K562 (cell line): ENCODE measurements at regions not wholly inside any gene's neighbourhood (a gene's known extent, or its start where the extent isn't known, plus 50 kb on each side); places are given as distances from the start of the nearest gene placed in this dataset.

ENCODE experiments used
- NBN ChIP-seq: fragments of 450-650 bp; IDR thresholded peaks from 2 replicates; pipeline ENCODE4 v1.6.1; 2016; ENCODE audit warnings: low read depth, mild to moderate bottlenecking
- NRF1 ChIP-seq, 2 experiments: fragments of 450-650 bp; IDR thresholded peaks in 1 of 2; conservative IDR thresholded peaks in 1 of 2; 2 replicates each; pipeline ENCODE4 v1.6.1; 2014; ENCODE audit warnings: mild to moderate bottlenecking in 2 of 2
- POLR2A ChIP-seq: fragments of 450-650 bp; conservative IDR thresholded peaks from 2 replicates; pipeline ENCODE4 v1.6.1; 2016
- SIN3A ChIP-seq, 2 experiments: fragments of 150-350 bp in 1 of 2; IDR thresholded peaks; 2 replicates each; pipeline ENCODE4 v1.6.1; 2011 to 2016; ENCODE audit warnings: borderline replicate concordance in 2 of 2, low read depth in 2 of 2, low read length in 2 of 2, mild to moderate bottlenecking in 2 of 2, moderate library complexity in 2 of 2; ENCODE audit not compliant: control insufficient read depth in 1 of 2
- SIX5 ChIP-seq, 2 experiments: IDR thresholded peaks; 2 replicates each; pipeline ENCODE4 v1.6.1; 2011; ENCODE audit warnings: low read length in 2 of 2, borderline replicate concordance in 1 of 2, low read depth in 1 of 2, mild to moderate bottlenecking in 1 of 2, moderate library complexity in 1 of 2; ENCODE audit not compliant: insufficient read depth in 1 of 2
- TF ChIP-seq, protein P1 (sequence below): sonication (generic); formaldehyde crosslinking; IDR thresholded peaks from 2 replicates; pipeline ENCODE4 v1.8.1; 2023; ENCODE audit warnings: missing genetic modification reagents, mild to moderate bottlenecking, borderline replicate concordance
- TF ChIP-seq, protein P2 (sequence below), 3 experiments: IDR thresholded peaks in 2 of 3; conservative IDR thresholded peaks in 1 of 3; 2 replicates each; pipeline ENCODE4 v1.5.1; 2011 to 2012; ENCODE audit warnings: low read length in 3 of 3, mild to moderate bottlenecking in 3 of 3, control low read depth in 2 of 3, improper control_type of control experiment in 1 of 3, inconsistent platforms in 1 of 3, low read depth in 1 of 3, mixed read lengths in 1 of 3, moderate library complexity in 1 of 3; ENCODE audit not compliant: insufficient read depth in 2 of 3
- TF ChIP-seq, protein P3 (sequence below): sonication (generic); formaldehyde crosslinking; IDR thresholded peaks from 2 replicates; pipeline ENCODE4 v1.8.1; 2023; ENCODE audit warnings: mild to moderate bottlenecking, missing genetic modification reagents

DNA sequence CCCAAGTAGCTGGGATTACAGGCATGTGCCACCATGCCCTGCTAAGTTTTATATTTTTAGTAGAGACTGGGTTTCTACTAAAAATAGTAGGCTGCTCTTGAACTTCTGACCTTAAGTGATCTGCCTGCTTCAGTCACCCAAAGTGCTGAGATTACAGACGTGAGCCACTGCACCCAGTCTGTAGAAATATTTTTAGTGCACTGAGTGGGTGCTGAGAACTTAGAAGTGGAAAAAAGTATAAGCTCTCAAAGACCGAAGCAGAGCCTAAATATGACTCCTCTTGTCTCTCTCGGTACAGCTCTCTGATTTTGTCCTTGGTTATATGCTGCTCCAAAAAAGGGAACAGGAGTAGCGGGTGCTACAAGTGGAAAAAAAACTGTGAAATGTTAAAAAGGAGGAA is 353.8 kb upstream of the IZUMO3 start:
- TF ChIP-seq NBN (no peak), SIN3A (IDR thresholded peaks at IDR 0.05; ENCODE audit: borderline replicate concordance in 2 of 2, control insufficient read depth in 1 of 2, low read depth in 2 of 2, low read length in 2 of 2) (no peak), POLR2A (no peak), SIX5 (IDR thresholded peaks at IDR 0.05; ENCODE audit: borderline replicate concordance in 1 of 2, insufficient read depth in 1 of 2, low read depth in 1 of 2, low read length in 2 of 2) (no peak), NRF1 (conservative IDR thresholded peaks at IDR 0.05 in 1 of 2, IDR thresholded peaks at IDR 0.05 in 1 of 2) (no peak)
- TF ChIP-seq, protein P1, sequence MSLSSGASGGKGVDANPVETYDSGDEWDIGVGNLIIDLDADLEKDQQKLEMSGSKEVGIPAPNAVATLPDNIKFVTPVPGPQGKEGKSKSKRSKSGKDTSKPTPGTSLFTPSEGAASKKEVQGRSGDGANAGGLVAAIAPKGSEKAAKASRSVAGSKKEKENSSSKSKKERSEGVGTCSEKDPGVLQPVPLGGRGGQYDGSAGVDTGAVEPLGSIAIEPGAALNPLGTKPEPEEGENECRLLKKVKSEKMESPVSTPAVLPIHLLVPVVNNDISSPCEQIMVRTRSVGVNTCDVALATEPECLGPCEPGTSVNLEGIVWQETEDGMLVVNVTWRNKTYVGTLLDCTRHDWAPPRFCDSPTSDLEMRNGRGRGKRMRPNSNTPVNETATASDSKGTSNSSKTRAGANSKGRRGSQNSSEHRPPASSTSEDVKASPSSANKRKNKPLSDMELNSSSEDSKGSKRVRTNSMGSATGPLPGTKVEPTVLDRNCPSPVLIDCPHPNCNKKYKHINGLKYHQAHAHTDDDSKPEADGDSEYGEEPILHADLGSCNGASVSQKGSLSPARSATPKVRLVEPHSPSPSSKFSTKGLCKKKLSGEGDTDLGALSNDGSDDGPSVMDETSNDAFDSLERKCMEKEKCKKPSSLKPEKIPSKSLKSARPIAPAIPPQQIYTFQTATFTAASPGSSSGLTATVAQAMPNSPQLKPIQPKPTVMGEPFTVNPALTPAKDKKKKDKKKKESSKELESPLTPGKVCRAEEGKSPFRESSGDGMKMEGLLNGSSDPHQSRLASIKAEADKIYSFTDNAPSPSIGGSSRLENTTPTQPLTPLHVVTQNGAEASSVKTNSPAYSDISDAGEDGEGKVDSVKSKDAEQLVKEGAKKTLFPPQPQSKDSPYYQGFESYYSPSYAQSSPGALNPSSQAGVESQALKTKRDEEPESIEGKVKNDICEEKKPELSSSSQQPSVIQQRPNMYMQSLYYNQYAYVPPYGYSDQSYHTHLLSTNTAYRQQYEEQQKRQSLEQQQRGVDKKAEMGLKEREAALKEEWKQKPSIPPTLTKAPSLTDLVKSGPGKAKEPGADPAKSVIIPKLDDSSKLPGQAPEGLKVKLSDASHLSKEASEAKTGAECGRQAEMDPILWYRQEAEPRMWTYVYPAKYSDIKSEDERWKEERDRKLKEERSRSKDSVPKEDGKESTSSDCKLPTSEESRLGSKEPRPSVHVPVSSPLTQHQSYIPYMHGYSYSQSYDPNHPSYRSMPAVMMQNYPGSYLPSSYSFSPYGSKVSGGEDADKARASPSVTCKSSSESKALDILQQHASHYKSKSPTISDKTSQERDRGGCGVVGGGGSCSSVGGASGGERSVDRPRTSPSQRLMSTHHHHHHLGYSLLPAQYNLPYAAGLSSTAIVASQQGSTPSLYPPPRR (CRISPR knock-in tag), result no peak
- TF ChIP-seq, protein P2, sequence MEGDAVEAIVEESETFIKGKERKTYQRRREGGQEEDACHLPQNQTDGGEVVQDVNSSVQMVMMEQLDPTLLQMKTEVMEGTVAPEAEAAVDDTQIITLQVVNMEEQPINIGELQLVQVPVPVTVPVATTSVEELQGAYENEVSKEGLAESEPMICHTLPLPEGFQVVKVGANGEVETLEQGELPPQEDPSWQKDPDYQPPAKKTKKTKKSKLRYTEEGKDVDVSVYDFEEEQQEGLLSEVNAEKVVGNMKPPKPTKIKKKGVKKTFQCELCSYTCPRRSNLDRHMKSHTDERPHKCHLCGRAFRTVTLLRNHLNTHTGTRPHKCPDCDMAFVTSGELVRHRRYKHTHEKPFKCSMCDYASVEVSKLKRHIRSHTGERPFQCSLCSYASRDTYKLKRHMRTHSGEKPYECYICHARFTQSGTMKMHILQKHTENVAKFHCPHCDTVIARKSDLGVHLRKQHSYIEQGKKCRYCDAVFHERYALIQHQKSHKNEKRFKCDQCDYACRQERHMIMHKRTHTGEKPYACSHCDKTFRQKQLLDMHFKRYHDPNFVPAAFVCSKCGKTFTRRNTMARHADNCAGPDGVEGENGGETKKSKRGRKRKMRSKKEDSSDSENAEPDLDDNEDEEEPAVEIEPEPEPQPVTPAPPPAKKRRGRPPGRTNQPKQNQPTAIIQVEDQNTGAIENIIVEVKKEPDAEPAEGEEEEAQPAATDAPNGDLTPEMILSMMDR (IDR thresholded peaks at IDR 0.05 in 2 of 3, conservative IDR thresholded peaks at IDR 0.05 in 1 of 3; ENCODE audit: insufficient read depth in 2 of 3, low read depth in 1 of 3, low read length in 3 of 3), result no peak
- TF ChIP-seq, protein P3, sequence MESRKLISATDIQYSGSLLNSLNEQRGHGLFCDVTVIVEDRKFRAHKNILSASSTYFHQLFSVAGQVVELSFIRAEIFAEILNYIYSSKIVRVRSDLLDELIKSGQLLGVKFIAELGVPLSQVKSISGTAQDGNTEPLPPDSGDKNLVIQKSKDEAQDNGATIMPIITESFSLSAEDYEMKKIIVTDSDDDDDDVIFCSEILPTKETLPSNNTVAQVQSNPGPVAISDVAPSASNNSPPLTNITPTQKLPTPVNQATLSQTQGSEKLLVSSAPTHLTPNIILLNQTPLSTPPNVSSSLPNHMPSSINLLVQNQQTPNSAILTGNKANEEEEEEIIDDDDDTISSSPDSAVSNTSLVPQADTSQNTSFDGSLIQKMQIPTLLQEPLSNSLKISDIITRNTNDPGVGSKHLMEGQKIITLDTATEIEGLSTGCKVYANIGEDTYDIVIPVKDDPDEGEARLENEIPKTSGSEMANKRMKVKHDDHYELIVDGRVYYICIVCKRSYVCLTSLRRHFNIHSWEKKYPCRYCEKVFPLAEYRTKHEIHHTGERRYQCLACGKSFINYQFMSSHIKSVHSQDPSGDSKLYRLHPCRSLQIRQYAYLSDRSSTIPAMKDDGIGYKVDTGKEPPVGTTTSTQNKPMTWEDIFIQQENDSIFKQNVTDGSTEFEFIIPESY (CRISPR knock-in tag), result no peak
